ENCODE measurements at regions not wholly inside any gene's neighbourhood (a gene's known extent, or its start where the extent isn't known, plus 50 kb on each side); places are given as distances from the start of the nearest gene placed in this dataset.

GRCh38 chr7:46360811-46361210 is 439.7 kb upstream of the IGFBP3 start:
- TF ChIP-seq, protein P1, sequence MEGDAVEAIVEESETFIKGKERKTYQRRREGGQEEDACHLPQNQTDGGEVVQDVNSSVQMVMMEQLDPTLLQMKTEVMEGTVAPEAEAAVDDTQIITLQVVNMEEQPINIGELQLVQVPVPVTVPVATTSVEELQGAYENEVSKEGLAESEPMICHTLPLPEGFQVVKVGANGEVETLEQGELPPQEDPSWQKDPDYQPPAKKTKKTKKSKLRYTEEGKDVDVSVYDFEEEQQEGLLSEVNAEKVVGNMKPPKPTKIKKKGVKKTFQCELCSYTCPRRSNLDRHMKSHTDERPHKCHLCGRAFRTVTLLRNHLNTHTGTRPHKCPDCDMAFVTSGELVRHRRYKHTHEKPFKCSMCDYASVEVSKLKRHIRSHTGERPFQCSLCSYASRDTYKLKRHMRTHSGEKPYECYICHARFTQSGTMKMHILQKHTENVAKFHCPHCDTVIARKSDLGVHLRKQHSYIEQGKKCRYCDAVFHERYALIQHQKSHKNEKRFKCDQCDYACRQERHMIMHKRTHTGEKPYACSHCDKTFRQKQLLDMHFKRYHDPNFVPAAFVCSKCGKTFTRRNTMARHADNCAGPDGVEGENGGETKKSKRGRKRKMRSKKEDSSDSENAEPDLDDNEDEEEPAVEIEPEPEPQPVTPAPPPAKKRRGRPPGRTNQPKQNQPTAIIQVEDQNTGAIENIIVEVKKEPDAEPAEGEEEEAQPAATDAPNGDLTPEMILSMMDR (IDR thresholded peaks at IDR 0.05; ENCODE audit: low read depth, low read length), result no peak
- TF ChIP-seq POLR2A (IDR thresholded peaks at IDR 0.05; ENCODE audit: extremely low read depth, insufficient read length), result no peak
- TF ChIP-seq, protein P2, sequence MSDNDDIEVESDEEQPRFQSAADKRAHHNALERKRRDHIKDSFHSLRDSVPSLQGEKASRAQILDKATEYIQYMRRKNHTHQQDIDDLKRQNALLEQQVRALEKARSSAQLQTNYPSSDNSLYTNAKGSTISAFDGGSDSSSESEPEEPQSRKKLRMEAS (IDR thresholded peaks at IDR 0.05; ENCODE audit: low read depth, low read length), result no peak
- TF ChIP-seq MYC (IDR thresholded peaks at IDR 0.05; ENCODE audit: low read depth, low read length), result no peak
